LNCaP clone FGC (cell line): ENCODE measurements at regions not wholly inside any gene's neighbourhood (a gene's known extent, or its start where the extent isn't known, plus 50 kb on each side); places are given as distances from the start of the nearest gene placed in this dataset.
"Not testable (repeated sequence)": the region's sequence is repeated elsewhere in the genome, so short reads cannot be mapped to it uniquely, and the experiment has no call there.

ENCODE experiments used
- DNase-seq: peaks from one replicate; pipeline ENCODE4 v3.0.0-alpha.2; 2011; ENCODE audit warnings: low read depth
- H3K4me3 ChIP-seq: 2 replicates; pipeline ENCODE4 v1.5.1; 2011; ENCODE audit warnings: mild to moderate bottlenecking, low read depth, low read length, control low read depth
- CTCF ChIP-seq: IDR thresholded peaks from 2 replicates; pipeline ENCODE4 v1.5.1; 2012; ENCODE audit warnings: mild to moderate bottlenecking; ENCODE audit not compliant: control insufficient read depth, insufficient read depth; ENCODE audit errors: extremely low read depth

GRCh38 chr6:115602466-115602865 is 458.2 kb downstream of the FRK start:
- no peak for DNase-seq
- TF ChIP-seq CTCF, result no peak
- H3K4me3 ChIP-seq, result no peak overlapping the region

GRCh38 chr6:115601509-115601908 is 459.2 kb downstream of the FRK start:
- TF ChIP-seq CTCF, result no peak
- no peak for DNase-seq
- no peak overlapping the region for H3K4me3 ChIP-seq

- no peak for DNase-seq
- no peak overlapping the region for H3K4me3 ChIP-seq
- no peak for TF ChIP-seq CTCF
Measured at GRCh38 chr6:115601064-115601463, 459.6 kb downstream of the FRK start.

- no peak for DNase-seq
- TF ChIP-seq CTCF, result no peak
Measured at GRCh38 chr6:115594891-115595290, 465.8 kb downstream of the FRK start.

GRCh38 chr6:115592025-115592424 is 468.7 kb downstream of the FRK start:
- no peak for DNase-seq
- no peak overlapping the region for H3K4me3 ChIP-seq
- TF ChIP-seq CTCF, result no peak

More at GRCh38 chr6:115594891-115595290, 465.8 kb downstream of the FRK start:
- H3K4me3 ChIP-seq, result no peak overlapping the region

- DNase-seq, H3K4me3 ChIP-seq: not testable (repeated sequence)
Measured at GRCh38 chr6:115589072-115589471, 471.6 kb downstream of the FRK start.

GRCh38 chr6:115583290-115583689 is 477.4 kb downstream of the FRK start:
- H3K4me3 ChIP-seq, result no peak overlapping the region
- TF ChIP-seq CTCF, result no peak
- no peak for DNase-seq
